Gastrocnemius medialis (tissue), 4 donors: ENCODE measurements at regions not wholly inside any gene's neighbourhood (a gene's known extent, or its start where the extent isn't known, plus 50 kb on each side); places are given as distances from the start of the nearest gene placed in this dataset.

Experiments
- CTCF ChIP-seq, 5 experiments: fragments of 450-650 bp in 3 of 5; fragments of 200-600 bp in 2 of 5; sonication (generic) in 2 of 5; IDR thresholded peaks in 4 of 5; conservative IDR thresholded peaks in 1 of 5; 1 replicate in 4 of 5; 2 replicates in 1 of 5; pipeline ENCODE4 v1.5.1; 2016 to 2019; ENCODE audit warnings: antibody characterized with exemption in 5 of 5, mild to moderate bottlenecking in 3 of 5, moderate library complexity in 3 of 5
- POLR2A ChIP-seq, 2 donors: fragments of 450-650 bp; IDR thresholded peaks; one replicate each; pipeline ENCODE4 v1.6.1; 2017; ENCODE audit warnings: antibody characterized with exemption in 2 of 2, mild to moderate bottlenecking in 2 of 2, moderate library complexity in 2 of 2

GRCh38 chr7:17055596-17055995 lies 173.8 kb upstream of the AGR3 start:
- TF ChIP-seq CTCF (IDR thresholded peaks at IDR 0.05 in 4 of 5, conservative IDR thresholded peaks at IDR 0.05 in 1 of 5) (no peak), POLR2A (IDR thresholded peaks at IDR 0.05) (no peak)
